ENCODE measurements at regions not wholly inside any gene's neighbourhood (a gene's known extent, or its start where the extent isn't known, plus 50 kb on each side); places are given as distances from the start of the nearest gene placed in this dataset.

DNA sequence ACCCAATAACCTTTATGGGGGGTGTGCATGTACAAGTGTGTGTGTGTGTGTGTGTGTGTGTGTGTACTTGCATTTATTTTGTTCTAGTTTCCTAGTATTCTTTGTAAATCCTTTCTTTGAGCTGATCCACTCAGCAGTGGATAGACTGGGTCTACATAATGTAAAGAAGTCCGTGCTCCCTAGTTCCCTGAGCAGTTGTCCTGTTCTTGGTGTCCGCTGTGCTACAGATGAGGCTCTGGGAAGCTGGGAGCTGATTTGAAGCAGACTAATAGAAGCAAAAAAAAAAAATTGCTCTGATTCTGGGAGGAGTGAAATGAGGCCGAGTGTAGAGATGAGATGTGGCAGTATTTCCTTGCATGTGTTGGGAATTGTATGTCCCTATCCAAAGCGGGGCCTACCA, 150.4 kb upstream of the WSCD2 start:
- H3F3A ChIP-seq (replicated peaks; ENCODE audit: low read depth), result no peaks in the 10 kb centered on the region
- no peaks in the 10 kb centered on the region for H3K79me2 ChIP-seq (replicated peaks; ENCODE audit: insufficient read depth)
- H3K4me1 ChIP-seq (ENCODE audit: insufficient read depth), result no peaks in the 10 kb centered on the region
- Mint-ChIP-seq H3K9me3 (peaks cover 18% of the 10 kb centered on the region), H3K36me3 (ENCODE audit: low read depth) (no peaks in the 10 kb centered on the region), H3K4me3 (no peak overlapping the region), H3K27ac (no peak overlapping the region), H3K27me3 (ENCODE audit: insufficient read depth, low read depth, poor library complexity) (peaks cover 4% of the 10 kb centered on the region), H3K4me1 (no peaks in the 10 kb centered on the region)
- no peaks in the 10 kb centered on the region for H3K9me2 ChIP-seq (ENCODE audit: insufficient read depth)
- no peak for ATAC-seq
- no peak overlapping the region for H3K4me3 ChIP-seq
- H3K27me3 ChIP-seq (ENCODE audit: insufficient read depth), result no peaks in the 10 kb centered on the region
- H3K4me2 ChIP-seq, result no peak overlapping the region
- H3K36me3 ChIP-seq (ENCODE audit: insufficient read depth), result no peaks in the 10 kb centered on the region
- no peak for DNase-seq (ENCODE audit: low spot score)
- no peak overlapping the region for H2AFZ ChIP-seq
- H3K27ac ChIP-seq (ENCODE audit: low read depth), result no peak overlapping the region
- TF ChIP-seq EZH2 (IDR thresholded peaks at IDR 0.05; ENCODE audit: low read depth, unreplicated experiment) (no peak), EZH2phosphoT487 (IDR thresholded peaks at IDR 0.05; ENCODE audit: unreplicated experiment) (no peak), ZNF331 (CRISPR knock-in tag; IDR thresholded peaks at IDR 0.05; ENCODE audit: low read depth) (no peak), JUNB (IDR thresholded peaks at IDR 0.05; ENCODE audit: unreplicated experiment) (no peak), POLR2AphosphoS5 (IDR thresholded peaks at IDR 0.05; ENCODE audit: low read depth) (no peak), STAT1 (IDR thresholded peaks at IDR 0.05; ENCODE audit: unreplicated experiment) (no peak), ZNF114 (CRISPR knock-in tag; IDR thresholded peaks at IDR 0.05) (no peak), NANOG (IDR thresholded peaks at IDR 0.05; ENCODE audit: borderline replicate concordance) (no peak), CREB1 (CRISPR knock-in tag; IDR thresholded peaks at IDR 0.05; ENCODE audit: low read depth) (no peak)
- TF ChIP-seq, protein P1, sequence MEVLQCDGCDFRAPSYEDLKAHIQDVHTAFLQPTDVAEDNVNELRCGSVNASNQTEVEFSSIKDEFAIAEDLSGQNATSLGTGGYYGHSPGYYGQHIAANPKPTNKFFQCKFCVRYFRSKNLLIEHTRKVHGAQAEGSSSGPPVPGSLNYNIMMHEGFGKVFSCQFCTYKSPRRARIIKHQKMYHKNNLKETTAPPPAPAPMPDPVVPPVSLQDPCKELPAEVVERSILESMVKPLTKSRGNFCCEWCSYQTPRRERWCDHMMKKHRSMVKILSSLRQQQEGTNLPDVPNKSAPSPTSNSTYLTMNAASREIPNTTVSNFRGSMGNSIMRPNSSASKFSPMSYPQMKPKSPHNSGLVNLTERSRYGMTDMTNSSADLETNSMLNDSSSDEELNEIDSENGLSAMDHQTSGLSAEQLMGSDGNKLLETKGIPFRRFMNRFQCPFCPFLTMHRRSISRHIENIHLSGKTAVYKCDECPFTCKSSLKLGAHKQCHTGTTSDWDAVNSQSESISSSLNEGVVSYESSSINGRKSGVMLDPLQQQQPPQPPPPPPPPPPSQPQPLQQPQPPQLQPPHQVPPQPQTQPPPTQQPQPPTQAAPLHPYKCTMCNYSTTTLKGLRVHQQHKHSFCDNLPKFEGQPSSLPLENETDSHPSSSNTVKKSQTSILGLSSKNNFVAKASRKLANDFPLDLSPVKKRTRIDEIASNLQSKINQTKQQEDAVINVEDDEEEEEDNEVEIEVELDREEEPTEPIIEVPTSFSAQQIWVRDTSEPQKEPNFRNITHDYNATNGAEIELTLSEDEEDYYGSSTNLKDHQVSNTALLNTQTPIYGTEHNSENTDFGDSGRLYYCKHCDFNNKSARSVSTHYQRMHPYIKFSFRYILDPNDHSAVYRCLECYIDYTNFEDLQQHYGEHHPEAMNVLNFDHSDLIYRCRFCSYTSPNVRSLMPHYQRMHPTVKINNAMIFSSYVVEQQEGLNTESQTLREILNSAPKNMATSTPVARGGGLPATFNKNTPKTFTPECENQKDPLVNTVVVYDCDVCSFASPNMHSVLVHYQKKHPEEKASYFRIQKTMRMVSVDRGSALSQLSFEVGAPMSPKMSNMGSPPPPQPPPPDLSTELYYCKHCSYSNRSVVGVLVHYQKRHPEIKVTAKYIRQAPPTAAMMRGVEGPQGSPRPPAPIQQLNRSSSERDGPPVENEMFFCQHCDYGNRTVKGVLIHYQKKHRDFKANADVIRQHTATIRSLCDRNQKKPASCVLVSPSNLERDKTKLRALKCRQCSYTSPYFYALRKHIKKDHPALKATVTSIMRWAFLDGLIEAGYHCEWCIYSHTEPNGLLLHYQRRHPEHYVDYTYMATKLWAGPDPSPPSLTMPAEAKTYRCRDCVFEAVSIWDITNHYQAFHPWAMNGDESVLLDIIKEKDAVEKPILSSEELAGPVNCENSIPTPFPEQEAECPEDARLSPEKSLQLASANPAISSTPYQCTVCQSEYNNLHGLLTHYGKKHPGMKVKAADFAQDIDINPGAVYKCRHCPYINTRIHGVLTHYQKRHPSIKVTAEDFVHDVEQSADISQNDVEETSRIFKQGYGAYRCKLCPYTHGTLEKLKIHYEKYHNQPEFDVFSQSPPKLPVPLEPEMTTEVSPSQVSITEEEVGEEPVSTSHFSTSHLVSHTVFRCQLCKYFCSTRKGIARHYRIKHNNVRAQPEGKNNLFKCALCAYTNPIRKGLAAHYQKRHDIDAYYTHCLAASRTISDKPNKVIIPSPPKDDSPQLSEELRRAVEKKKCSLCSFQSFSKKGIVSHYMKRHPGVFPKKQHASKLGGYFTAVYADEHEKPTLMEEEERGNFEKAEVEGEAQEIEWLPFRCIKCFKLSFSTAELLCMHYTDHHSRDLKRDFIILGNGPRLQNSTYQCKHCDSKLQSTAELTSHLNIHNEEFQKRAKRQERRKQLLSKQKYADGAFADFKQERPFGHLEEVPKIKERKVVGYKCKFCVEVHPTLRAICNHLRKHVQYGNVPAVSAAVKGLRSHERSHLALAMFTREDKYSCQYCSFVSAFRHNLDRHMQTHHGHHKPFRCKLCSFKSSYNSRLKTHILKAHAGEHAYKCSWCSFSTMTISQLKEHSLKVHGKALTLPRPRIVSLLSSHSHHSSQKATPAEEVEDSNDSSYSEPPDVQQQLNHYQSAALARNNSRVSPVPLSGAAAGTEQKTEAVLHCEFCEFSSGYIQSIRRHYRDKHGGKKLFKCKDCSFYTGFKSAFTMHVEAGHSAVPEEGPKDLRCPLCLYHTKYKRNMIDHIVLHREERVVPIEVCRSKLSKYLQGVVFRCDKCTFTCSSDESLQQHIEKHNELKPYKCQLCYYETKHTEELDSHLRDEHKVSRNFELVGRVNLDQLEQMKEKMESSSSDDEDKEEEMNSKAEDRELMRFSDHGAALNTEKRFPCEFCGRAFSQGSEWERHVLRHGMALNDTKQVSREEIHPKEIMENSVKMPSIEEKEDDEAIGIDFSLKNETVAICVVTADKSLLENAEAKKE (CRISPR knock-in tag; IDR thresholded peaks at IDR 0.05), result no peak
- TF ChIP-seq, protein P2, sequence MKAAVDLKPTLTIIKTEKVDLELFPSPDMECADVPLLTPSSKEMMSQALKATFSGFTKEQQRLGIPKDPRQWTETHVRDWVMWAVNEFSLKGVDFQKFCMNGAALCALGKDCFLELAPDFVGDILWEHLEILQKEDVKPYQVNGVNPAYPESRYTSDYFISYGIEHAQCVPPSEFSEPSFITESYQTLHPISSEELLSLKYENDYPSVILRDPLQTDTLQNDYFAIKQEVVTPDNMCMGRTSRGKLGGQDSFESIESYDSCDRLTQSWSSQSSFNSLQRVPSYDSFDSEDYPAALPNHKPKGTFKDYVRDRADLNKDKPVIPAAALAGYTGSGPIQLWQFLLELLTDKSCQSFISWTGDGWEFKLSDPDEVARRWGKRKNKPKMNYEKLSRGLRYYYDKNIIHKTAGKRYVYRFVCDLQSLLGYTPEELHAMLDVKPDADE (IDR thresholded peaks at IDR 0.05), result no peak
- TF ChIP-seq, protein P3, sequence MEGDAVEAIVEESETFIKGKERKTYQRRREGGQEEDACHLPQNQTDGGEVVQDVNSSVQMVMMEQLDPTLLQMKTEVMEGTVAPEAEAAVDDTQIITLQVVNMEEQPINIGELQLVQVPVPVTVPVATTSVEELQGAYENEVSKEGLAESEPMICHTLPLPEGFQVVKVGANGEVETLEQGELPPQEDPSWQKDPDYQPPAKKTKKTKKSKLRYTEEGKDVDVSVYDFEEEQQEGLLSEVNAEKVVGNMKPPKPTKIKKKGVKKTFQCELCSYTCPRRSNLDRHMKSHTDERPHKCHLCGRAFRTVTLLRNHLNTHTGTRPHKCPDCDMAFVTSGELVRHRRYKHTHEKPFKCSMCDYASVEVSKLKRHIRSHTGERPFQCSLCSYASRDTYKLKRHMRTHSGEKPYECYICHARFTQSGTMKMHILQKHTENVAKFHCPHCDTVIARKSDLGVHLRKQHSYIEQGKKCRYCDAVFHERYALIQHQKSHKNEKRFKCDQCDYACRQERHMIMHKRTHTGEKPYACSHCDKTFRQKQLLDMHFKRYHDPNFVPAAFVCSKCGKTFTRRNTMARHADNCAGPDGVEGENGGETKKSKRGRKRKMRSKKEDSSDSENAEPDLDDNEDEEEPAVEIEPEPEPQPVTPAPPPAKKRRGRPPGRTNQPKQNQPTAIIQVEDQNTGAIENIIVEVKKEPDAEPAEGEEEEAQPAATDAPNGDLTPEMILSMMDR (conservative IDR thresholded peaks at IDR 0.05; ENCODE audit: low read depth in 2 of 2), result no peak
- H4K20me1 ChIP-seq (replicated peaks; ENCODE audit: insufficient read depth), result no peaks in the 10 kb centered on the region

Data from GM23338 (cell line).